NCI-H345 treated with DMSO at 0.1 percent for 48 hours (cell line): ENCODE measurements at regions not wholly inside any gene's neighbourhood (a gene's known extent, or its start where the extent isn't known, plus 50 kb on each side); places are given as distances from the start of the nearest gene placed in this dataset.

Source experiments
- DNase-seq: peaks from one replicate; lab custom pipeline; 2025; ENCODE audit not compliant: unreplicated experiment; lab: John Stamatoyannopoulos, UW

- no peak for DNase-seq
Observed at GRCh38 chr16:80489173-80489572, 51.6 kb upstream of the DYNLRB2 start.

GRCh38 chr16:80488167-80488566, 52.6 kb upstream of the DYNLRB2 start:
- DNase-seq: no peak

GRCh38 chr16:80480664-80481063, 60.1 kb upstream of the DYNLRB2 start:
- no peak for DNase-seq

DNA sequence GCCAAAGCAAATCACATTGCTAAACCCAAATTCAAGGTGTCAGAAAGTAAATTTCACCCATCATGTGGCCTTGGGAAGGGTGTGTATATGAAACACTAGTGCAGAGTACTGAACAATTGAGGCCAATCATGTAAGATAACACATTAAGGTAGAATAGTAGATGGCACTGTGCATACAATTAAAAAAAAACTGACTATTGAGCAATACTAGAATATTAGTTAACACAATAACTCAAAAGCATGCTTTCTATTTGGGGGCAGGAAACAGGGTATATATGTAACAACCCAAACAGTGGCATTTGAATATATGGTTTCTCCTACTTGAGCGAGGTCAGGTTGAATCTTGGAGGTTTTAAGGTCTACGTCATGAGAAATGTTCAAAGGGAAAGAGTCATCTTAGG, 63.0 kb upstream of the DYNLRB2 start:
- DNase-seq: no peak

DNA sequence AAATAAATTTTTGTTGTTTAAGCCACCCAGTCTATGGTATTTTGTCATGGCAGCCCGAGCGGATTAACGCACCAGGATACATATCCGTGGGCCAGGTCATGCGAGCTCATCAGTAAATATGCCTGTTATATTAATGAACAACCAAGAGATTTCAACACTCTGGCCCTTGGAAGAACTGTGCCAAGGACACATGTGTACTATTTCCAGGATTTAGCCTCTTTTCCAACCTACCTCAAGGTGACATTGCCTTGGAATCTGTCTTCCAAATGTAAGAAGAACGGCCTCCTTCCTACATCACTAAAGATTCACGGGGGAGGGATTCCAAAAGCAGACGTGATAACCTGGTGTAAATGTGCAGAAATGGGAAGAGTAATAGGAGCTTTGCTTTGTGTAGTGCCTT, 72.8 kb upstream of the DYNLRB2 start:
- DNase-seq: no peak

DNA sequence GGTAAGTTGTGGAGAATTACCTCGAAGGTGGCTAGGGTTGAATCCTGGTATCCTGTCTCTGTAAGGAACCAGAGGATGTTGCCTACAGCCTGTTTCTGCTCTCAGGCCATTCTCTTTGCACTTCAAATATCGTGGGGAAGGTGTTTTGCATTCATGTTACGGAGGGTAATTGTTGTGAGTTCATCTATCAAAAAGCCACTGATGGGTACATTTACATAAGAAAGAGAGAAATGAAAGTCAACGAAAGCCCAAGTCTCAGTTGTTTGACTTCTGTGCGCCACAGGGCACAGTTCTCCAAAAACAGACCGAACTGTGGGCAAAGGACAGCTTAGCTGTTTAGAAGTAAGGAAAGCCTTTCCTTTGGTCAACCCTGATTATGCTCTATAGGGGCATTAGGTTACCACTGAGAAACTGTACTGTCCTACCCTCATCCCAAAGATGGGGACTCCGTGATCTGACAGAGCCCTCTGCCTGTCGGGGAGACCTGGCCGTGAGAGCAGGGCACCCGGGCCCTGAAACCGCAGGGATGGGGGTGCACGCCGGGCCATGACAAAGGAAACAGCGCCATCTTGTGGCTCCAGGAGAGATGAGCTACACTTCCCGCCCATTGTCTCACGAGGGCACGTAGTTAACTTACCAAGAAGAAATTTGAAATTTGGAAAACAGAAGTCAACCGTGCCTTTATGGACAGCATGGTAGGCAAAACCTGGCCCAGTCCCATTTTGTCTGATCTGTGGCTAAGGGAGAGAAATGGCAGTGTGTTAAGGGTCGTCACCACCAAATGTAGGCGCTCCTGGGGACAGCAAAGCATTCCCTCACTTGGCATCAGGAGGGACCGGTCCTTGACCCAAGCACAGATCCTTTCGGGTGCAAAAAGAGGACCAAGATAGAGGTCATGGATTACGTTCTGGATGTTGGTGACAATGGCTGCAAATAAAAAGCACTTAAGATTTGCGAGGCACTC, 74.5 kb upstream of the DYNLRB2 start:
- no peak for DNase-seq

DNA sequence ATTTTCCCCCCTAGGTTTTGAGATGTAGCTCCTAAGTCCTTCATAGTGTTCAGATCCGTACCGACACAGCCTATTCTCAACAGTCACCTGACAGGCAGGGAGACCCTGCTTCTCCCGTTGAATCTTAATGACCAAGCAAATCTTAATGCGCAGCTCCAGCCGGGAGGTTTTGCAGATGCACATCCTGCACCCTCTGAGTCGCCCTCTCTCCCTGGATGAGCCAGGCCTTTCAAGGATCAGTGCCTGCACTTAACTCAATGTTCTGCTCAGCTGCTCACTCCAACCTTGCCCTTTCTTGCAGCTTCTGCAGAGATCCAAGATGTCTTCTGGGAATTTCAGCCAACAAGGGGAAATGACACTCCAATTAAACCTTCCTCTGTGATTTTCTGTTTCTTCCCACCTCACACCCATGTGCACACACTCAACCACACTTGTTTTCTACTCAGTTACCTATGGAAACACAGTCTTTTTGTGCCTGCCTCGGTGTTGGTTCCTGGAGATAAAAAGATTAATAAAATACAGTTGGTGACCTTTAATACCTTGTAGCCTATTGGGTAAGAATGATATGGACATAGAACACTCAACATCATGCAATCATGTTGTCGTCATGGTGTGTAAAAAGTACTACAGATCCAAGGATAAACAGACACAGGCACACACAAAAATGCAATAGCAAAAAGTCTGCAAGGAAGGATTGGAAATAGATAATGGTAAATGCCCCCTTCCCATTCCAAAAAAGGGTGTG, 76.9 kb upstream of the DYNLRB2 start:
- DNase-seq: no peak

- DNase-seq: no peak
Observed at GRCh38 chr16:80463326-80463725, 77.5 kb upstream of the DYNLRB2 start.

GRCh38 chr16:80462917-80463316, 77.9 kb upstream of the DYNLRB2 start:
- DNase-seq: no peak

- no peak for DNase-seq
Observed at GRCh38 chr16:80460988-80461387, 79.8 kb upstream of the DYNLRB2 start.

DNA sequence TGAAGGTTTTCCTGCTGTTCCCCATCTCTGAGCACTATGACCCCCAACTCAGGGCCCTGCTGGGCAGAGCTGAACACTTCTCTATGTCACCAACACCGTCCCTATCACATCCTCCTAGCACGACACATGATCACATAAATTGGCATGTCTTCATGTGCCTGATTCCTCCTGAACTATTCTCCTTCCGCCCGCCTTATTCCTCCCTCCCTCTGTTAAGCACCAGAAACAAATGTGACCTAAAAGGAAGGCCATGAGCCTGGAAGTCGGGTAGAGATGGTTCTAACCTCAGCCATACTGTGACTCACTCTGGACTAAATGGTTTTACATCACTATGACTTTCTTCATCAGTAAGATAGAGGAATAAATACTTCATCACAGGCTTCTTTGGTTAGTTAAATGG, 80.8 kb upstream of the DYNLRB2 start:
- no peak for DNase-seq

GRCh38 chr16:80459331-80459777, 81.4 kb upstream of the DYNLRB2 start:
- no peak for DNase-seq

DNA sequence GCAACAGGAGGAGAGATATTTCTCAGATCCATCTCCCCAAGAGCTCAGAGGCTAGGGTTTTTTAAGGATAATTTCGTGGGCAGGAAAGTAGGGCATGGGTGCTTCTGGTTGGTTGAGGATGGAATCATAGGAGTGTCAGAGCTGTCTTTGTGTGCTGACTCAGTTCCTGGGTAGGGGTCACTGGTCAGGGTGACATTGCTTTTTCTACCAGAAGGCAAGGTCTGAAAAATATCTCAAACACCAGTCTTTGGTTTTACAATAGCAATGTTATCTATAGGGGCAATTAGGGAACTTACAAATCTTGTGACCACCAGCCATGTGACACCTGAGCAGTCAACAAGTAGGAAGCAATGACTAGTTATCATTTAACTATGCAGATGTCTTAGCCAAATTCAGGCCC, 82.9 kb upstream of the DYNLRB2 start:
- DNase-seq: no peak

GRCh38 chr16:80454802-80455201, 86.0 kb upstream of the DYNLRB2 start:
- DNase-seq: no peak

DNA sequence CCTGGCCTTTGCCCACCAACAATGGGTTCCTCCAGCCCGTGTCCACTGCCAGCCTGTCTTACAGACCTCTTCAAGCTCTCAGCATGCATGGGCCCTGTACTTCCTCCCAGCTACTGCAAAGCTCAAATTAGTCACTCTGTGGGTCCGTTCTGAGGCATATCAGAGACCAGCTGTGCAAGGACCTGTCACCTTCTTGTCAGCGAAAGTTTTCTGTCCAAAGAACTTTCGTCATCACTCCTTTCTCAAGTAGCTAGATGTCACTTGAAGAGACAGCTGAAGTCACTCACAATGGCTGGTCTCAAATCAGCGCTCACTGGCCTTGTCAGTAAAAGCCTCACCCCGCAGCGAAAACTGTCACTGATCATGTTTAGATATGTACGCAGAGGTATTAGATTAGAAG, 91.4 kb upstream of the DYNLRB2 start:
- no peak for DNase-seq

DNA sequence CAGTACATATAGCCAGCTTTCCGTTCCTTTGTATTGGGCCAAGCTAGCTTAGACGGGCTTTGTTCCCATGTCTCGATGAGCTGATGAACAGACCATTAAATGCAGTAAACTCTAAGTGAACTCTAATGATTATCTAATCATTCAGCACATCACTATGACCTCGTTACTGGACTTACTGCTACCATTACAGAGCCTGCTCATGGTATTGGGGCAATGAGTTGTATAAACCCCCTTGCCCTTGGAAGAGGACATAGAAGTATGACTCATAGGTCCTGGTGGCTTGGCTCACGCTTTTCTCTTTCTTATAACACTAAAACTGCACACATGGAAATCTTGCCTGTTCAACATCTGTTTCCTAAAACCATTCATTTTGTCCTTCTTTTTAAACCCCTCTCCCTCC, 93.6 kb upstream of the DYNLRB2 start:
- no peak for DNase-seq

DNA sequence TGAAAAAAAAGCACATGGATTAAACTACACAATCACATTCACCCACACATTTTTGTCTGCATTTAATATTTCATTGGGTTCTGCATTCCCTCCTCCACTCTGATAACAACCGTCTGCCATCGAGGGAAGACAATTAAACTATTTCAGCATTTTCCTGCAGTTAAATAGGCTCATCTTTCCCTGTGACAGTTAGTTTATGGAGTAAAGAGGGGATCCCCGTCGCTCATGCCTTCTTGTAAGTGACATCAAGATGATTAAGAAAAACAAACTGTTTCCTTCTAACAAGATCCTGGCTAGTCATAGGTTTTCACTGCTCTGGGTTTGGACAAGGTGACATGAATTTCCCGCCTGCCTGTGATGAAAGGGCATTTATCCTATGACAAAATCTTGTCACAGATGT, 98.0 kb upstream of the DYNLRB2 start:
- DNase-seq: no peak

DNA sequence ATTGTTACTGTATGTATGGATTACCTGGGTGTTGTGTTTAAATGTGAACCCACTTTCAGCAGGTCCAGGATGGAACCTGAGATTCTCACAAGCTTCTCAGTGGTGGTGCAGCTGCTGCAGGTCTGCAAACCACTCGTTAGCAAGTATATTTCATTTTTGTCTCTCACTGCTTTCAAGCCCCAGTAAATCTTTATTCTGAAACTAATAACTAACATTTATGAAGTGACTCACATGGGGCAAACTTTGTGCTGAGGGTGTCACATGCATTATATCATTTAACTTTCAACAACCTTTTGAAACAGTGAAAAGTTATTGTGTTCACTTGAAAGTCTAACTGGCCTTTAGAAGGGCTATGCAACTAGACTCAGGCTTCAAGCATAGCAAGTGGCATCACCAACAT, 98.9 kb upstream of the DYNLRB2 start:
- no peak for DNase-seq

- no peak for DNase-seq
Observed at GRCh38 chr16:80440667-80441066, 100.1 kb upstream of the DYNLRB2 start.

- DNase-seq: no peak
Observed at GRCh38 chr16:80437707-80438106, 103.1 kb upstream of the DYNLRB2 start.

GRCh38 chr16:80436510-80436909, 104.3 kb upstream of the DYNLRB2 start:
- no peak for DNase-seq

DNA sequence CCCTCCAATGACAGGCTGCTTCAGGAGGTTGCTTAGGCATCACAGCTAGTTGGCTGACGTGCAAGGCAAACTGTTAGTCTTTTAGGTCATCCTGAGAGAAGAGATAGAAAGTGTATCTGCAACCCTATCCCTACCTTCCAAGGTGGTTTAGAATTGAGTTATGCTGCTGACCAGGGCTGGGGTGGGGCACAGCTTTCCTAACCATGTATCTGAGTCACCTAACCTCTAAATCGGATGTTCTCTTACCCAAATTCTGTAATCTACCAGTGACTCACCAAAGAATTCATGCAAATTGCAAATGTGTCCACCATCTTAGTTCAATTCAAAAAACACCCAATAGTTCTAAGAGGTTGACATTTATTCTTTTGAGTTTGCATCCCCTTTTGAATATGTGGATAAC, 107.2 kb upstream of the DYNLRB2 start:
- no peak for DNase-seq
